ENCODE measurements at regions not wholly inside any gene's neighbourhood (a gene's known extent, or its start where the extent isn't known, plus 50 kb on each side); places are given as distances from the start of the nearest gene placed in this dataset.
"Not testable (repeated sequence)": the region's sequence is repeated elsewhere in the genome, so short reads cannot be mapped to it uniquely, and the experiment has no call there.

DNA sequence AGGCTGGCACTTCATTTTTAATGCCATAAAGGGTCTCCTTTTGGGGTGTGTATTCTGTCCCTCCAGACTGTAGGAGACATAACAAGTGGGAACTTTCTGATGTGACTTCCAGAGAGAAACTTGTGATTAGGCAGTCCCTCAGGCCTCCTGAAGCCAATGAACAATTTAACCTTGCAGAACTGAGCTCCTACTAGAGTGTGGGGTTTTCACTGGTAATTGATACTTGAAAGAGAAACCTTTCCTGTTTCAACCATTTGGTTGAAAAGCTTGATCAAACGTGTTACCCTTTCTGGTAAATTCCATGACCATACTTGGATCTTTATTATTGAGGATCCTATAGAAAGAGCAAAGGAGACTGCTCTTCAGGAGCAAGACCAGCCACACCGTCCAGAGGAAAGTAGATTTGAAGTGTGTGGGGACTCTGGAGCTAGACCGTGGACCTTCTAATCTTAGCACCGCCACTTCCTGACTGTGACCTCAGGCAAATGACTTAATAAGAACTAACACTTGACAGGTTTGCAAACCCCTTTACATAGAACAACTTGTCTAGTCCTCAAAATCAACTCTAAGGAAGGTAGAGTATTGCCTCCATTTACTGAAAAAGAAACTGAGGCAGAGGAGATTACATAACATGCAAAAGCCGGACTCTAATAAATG, 69.9 kb upstream of the GDNF start:
- DNase-seq (ENCODE audit: low spot score), result not testable (repeated sequence)

- no peak for DNase-seq (ENCODE audit: low spot score)
Observed at GRCh38 chr5:37906416-37906815, 66.6 kb upstream of the GDNF start.

DNA sequence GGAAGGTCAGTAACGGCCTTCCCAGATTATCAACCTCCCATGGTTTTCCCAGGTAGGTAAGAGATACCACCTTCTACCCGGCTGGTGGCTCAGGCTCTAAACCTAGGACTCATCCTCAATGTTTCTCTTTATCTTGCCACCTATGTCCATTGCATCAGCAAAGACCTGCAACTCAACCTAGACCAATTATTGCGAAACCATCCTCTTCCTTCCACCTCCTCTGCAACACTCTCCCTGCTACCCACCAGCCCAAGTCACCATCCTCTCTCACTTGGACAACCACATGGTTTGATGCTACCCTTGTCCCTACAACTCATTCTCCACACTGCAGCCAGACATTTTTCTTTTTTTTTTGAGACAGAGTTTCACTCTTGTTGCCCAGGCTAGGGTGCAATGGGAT, 65.4 kb upstream of the GDNF start:
- no peak for DNase-seq (ENCODE audit: low spot score)

- DNase-seq (ENCODE audit: low spot score), result no peak
Observed at GRCh38 chr5:37902323-37902722, 62.5 kb upstream of the GDNF start.

DNA sequence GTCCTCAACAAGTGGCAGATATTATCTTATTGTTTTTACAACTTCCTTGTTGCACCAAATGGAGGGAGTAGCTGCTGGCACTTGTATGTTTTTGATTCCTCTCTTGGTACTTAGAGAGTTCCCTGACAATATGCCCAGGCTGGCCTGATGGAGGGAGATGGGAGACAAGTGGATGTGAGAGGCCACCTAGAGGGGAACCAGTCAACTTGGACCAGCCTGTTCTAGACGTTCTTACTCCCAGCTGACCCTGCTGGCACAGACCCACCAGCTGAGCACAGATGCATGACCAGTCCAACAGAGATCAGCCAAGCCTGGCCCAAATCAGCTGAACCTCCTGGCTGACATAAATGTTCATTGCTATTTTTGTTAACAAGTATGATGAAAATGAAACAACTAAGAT, 60.9 kb upstream of the GDNF start:
- no peak for DNase-seq (ENCODE audit: low spot score)

GRCh38 chr5:37899037-37899436, 59.2 kb upstream of the GDNF start:
- no peak for DNase-seq (ENCODE audit: low spot score)

DNA sequence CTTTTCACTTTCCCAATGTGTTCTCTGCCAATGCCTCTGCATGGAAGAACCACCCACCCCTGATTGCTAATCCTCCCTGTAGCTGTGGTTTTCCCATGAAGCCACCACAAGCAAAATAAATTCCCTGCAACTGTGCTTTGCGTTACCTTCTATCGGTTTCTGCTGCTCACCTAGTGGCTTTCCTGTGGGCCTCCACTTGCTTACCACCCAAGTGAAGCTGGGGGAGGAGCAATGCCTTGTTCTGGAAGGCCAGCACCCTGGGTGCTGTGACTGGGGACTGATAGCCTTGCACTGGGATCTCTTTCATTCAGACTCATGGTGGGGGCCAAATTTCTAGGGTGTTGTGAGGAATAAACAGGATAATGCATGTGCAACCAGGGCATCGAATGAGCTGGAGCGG, 56.3 kb upstream of the GDNF start:
- DNase-seq (ENCODE audit: low spot score), result no peak

- DNase-seq (ENCODE audit: low spot score), result no peak
Observed at GRCh38 chr5:37893434-37894134, 53.7 kb upstream of the GDNF start.

DNA sequence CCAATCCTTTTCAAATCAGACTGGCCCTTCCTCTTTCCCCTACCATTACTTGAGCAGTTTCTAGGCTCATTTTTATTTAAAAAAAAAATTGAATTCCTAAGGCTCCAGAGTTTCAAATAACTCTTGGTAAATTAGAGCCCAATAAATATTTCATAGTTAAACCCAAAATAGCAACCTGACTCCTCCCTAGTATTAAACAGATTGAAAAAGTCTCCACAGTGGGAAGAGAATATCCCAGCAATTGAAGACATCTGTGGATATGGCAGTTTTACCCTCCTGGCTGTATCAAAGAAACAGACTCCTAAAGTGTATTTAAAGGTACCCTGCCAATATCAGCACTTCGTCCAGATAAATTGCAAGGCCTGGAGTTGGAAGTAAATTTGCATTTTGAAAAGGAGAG, 52.7 kb upstream of the GDNF start:
- no peak for DNase-seq (ENCODE audit: low spot score)

- DNase-seq (ENCODE audit: low spot score), result no peak
Observed at GRCh38 chr5:37891832-37892231, 52.0 kb upstream of the GDNF start.

DNA sequence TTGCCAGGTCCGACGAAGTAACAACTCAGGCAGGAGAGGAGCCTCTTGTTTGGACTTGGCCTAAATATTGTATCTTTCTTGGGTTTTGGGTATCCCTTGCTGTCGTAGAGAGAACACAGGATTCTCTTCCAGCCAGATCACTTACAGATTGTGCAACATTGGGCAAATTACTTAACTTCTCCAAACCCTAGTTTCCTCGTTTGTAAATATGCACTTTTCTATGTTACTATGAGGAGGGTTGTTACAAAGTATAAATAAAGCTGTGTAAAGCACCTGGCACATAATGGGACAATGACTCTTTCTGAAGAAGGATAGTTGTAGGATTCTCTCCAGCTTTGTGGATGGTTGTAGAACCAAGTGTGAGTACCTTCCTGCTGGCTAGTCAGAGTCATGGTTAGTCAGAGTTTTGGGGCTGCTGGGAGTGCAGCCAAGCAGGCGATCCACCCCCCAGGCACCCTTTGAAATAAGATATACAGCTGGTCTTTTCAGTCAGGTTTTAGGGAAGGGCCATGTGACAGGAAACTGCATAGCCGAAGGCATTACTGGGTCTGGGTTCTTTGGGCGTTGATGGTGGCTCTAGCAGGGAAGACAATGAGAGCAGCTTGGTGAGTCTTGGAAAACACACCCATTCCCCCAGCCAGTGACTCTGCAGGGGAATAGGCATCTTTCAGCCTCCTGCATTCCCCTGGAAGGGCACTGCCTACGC, 49.9 kb upstream of the GDNF start:
- no peak for DNase-seq (ENCODE audit: low spot score)
